SK-N-SH (cell line): ENCODE measurements at regions not wholly inside any gene's neighbourhood (a gene's known extent, or its start where the extent isn't known, plus 50 kb on each side); places are given as distances from the start of the nearest gene placed in this dataset.
A peak's percentile ranks its signal among the peaks of the same experiment; 100 is the strongest.

ENCODE experiments used
- CTCF ChIA-PET: fragments of 300-600, 350-600 bp; formaldehyde crosslinking; extraction: SDS; loops from one replicate; lab custom pipeline; 2021; lab: Yijun Ruan, JAX
- POLR2A ChIA-PET: fragments of 350-600 bp; sonication (Branson Sonifier 250); formaldehyde crosslinking; extraction: SDS; loops from one replicate; lab custom pipeline; 2020; ENCODE audit warnings: antibody characterized with exemption, inconsistent platforms; lab: Yijun Ruan, JAX
- DNase-seq: peaks from one replicate; pipeline ENCODE4 v3.0.0; 2012
- H2AFZ ChIP-seq: fragments of 200-600 bp; sonication (generic); 2 replicates; pipeline ENCODE4 v1.8.1; 2016; ENCODE audit warnings: antibody characterized with exemption, mild to moderate bottlenecking, low read depth
- H3F3A ChIP-seq: fragments of 200-600 bp; sonication (generic); replicated peaks from 2 replicates; pipeline ENCODE3; 2016; ENCODE audit warnings: antibody characterized with exemption, mild to moderate bottlenecking; ENCODE audit not compliant: insufficient read depth
- H3K27ac ChIP-seq, 2 experiments: fragments of 200-500 bp in 1 of 2; fragments of 200-600 bp in 1 of 2; sonication (Bioruptor generic) in 1 of 2; sonication (generic), shearing (Covaris generic) in 1 of 2; 2 replicates each; pipeline versions ENCODE4 v1.5.1 to v1.6.1; 2014 to 2016; ENCODE audit warnings: low read depth in 2 of 2, inconsistent platforms in 1 of 2, low read length in 1 of 2, mild to moderate bottlenecking in 1 of 2, mixed read lengths in 1 of 2
- H3K27me3 ChIP-seq: fragments of 200-600 bp; sonication (generic), shearing (Covaris generic); 2 replicates; pipeline ENCODE4 v1.6.1; 2016; ENCODE audit warnings: mixed run types; ENCODE audit not compliant: insufficient read depth
- H3K36me3 ChIP-seq, 2 experiments: fragments of 200-500 bp in 1 of 2; fragments of 200-600 bp in 1 of 2; sonication (Bioruptor generic) in 1 of 2; sonication (generic) in 1 of 2; replicated peaks in 1 of 2; 2 replicates each; pipeline versions ENCODE3 to v1.5.1; 2014 to 2016; ENCODE audit warnings: low read length in 1 of 2, mild to moderate bottlenecking in 1 of 2; ENCODE audit not compliant: insufficient read depth in 2 of 2, control insufficient read depth in 1 of 2
- H3K4me1 ChIP-seq, 2 experiments: fragments of 200-500 bp in 1 of 2; fragments of 200-600 bp in 1 of 2; sonication (Bioruptor generic) in 1 of 2; sonication (generic), shearing (Covaris generic) in 1 of 2; 2 replicates each; pipeline versions ENCODE4 v1.5.1 to v1.6.1; 2014 to 2016; ENCODE audit warnings: low read depth in 1 of 2, low read length in 1 of 2, mixed run types in 1 of 2; ENCODE audit not compliant: insufficient read depth in 2 of 2, control insufficient read depth in 1 of 2
- H3K4me2 ChIP-seq: fragments of 200-600 bp; sonication (generic), shearing (Covaris generic); 2 replicates; pipeline ENCODE4 v1.6.1; 2017; ENCODE audit warnings: mixed run types
- H3K4me3 ChIP-seq, 2 experiments: fragments of 200-500 bp in 1 of 2; fragments of 200-600 bp in 1 of 2; sonication (Bioruptor generic) in 1 of 2; sonication (generic), shearing (Covaris generic) in 1 of 2; 2 replicates each; pipeline versions ENCODE4 v1.5.1 to v1.8.1; 2014 to 2016; ENCODE audit warnings: low read depth in 2 of 2, inconsistent platforms in 1 of 2, low read length in 1 of 2, mild to moderate bottlenecking in 1 of 2, mixed read lengths in 1 of 2, moderate library complexity in 1 of 2
- H3K79me2 ChIP-seq: fragments of 200-600 bp; sonication (generic); 2 replicates; pipeline ENCODE4 v1.8.1; 2017; ENCODE audit warnings: mild to moderate bottlenecking; ENCODE audit not compliant: insufficient read depth
- H3K9ac ChIP-seq: fragments of 200-600 bp; sonication (generic); 2 replicates; pipeline ENCODE4 v1.6.1; 2017; ENCODE audit warnings: mixed run types
- H3K9me2 ChIP-seq: fragments of 200-600 bp; sonication (generic); 2 replicates; pipeline ENCODE4 v1.6.1; 2017; ENCODE audit warnings: mixed run types
- H3K9me3 ChIP-seq: fragments of 200-600 bp; sonication (generic); 2 replicates; pipeline ENCODE4 v1.6.1; 2017; ENCODE audit warnings: mixed run types, mild to moderate bottlenecking, moderate library complexity
- H4K20me1 ChIP-seq: fragments of 200-600 bp; sonication (generic); 2 replicates; pipeline ENCODE4 v1.6.1; 2017; ENCODE audit warnings: mild to moderate bottlenecking, mixed run types; ENCODE audit not compliant: insufficient read depth
- CTCF ChIP-seq: fragments of 200-600 bp; sonication (generic); IDR thresholded peaks from 2 replicates; pipeline ENCODE4 v1.6.1; 2017; ENCODE audit warnings: antibody characterized with exemption, mild to moderate bottlenecking, moderate library complexity
- EZH2phosphoT487 ChIP-seq: fragments of 200-600 bp; sonication (generic); IDR thresholded peaks from 2 replicates; pipeline ENCODE4 v1.6.1; 2017; ENCODE audit warnings: low read depth, mixed run types, mild to moderate bottlenecking, antibody characterized with exemption, moderate library complexity, borderline replicate concordance
- FOXJ3 ChIP-seq: sonication (generic); formaldehyde crosslinking; IDR thresholded peaks from 2 replicates; pipeline ENCODE4 v1.5.1; 2020; ENCODE audit warnings: mild to moderate bottlenecking, missing genetic modification reagents
- GATA2 ChIP-seq: sonication (generic); formaldehyde crosslinking; IDR thresholded peaks from 2 replicates; pipeline ENCODE4 v1.5.0; 2020; ENCODE audit warnings: mild to moderate bottlenecking, missing genetic modification reagents
- IRF3 ChIP-seq: fragments of 150-350 bp; IDR thresholded peaks from 2 replicates; pipeline ENCODE4 v1.6.1; 2016; ENCODE audit warnings: mild to moderate bottlenecking, low read depth, low read length
- MEF2A ChIP-seq: IDR thresholded peaks from 2 replicates; pipeline ENCODE4 v1.4.0; 2012; ENCODE audit warnings: low read depth, borderline replicate concordance
- PBX3 ChIP-seq: IDR thresholded peaks from 2 replicates; pipeline ENCODE4; 2012
- RAD21 ChIP-seq: IDR thresholded peaks from 2 replicates; pipeline ENCODE4 v1.6.1; 2012; ENCODE audit warnings: mild to moderate bottlenecking, low read length
- RCOR1 ChIP-seq: fragments of 150-350 bp; IDR thresholded peaks from 2 replicates; pipeline ENCODE4 v1.6.1; 2017; ENCODE audit warnings: antibody characterized with exemption, low read length
- REST ChIP-seq: IDR thresholded peaks from 2 replicates; pipeline ENCODE4 v1.6.1; 2012; ENCODE audit warnings: mild to moderate bottlenecking, low read depth, low read length, moderate library complexity
- RFX5 ChIP-seq: IDR thresholded peaks from 2 replicates; pipeline ENCODE4 v1.6.1; 2012; ENCODE audit warnings: mild to moderate bottlenecking, improper control_type of control experiment, low read length
- SMC3 ChIP-seq: IDR thresholded peaks from 2 replicates; pipeline ENCODE4 v1.6.1; 2012; ENCODE audit warnings: low read depth, low read length, improper control_type of control experiment
- TEAD4 ChIP-seq: IDR thresholded peaks from 2 replicates; pipeline ENCODE4 v1.4.0; 2012; ENCODE audit warnings: mild to moderate bottlenecking, borderline replicate concordance; ENCODE audit not compliant: insufficient read depth
- USF2 ChIP-seq: fragments of 150-350 bp; IDR thresholded peaks from 2 replicates; pipeline ENCODE4 v1.6.1; 2017; ENCODE audit warnings: antibody characterized with exemption, low read length, low read depth, borderline replicate concordance
- ZBTB33 ChIP-seq: IDR thresholded peaks from 2 replicates; pipeline ENCODE4 v1.4.0; 2012; ENCODE audit warnings: low read depth, borderline replicate concordance
- WGBS: methylation state at CpG from one replicate; pipeline ENCODE4 v1.1.6; 2017; ENCODE audit warnings: low lambda C conversion rate; 5-methylcytosine and 5-hydroxymethylcytosine counted together

GRCh38 chr4:180394730-180395129, 1848.5 kb upstream of the TENM3 start:
- 32% methylated on average over 3 of the region's 3 CpGs for WGBS
- Histone ChIP-seq H3K9me3 (no peaks in the 10 kb centered on the region), H3K36me3 (no peaks in the 10 kb centered on the region), H4K20me1 (no peaks in the 10 kb centered on the region), H3K9ac (no peak overlapping the region), H3F3A (no peaks in the 10 kb centered on the region), H2AFZ (peak overlapping the region; percentile 34; the same call in 1 of the 2 replicates), H3K4me2 (no peak overlapping the region), H3K27ac (no peak overlapping the region), H3K4me3 (no peak overlapping the region), H3K27me3 (no peaks in the 10 kb centered on the region; the same call in 1 of the 2 replicates), H3K9me2 (no peaks in the 10 kb centered on the region), H3K4me1 (no peaks in the 10 kb centered on the region; a peak in 1 of 4 replicates), H3K79me2 (no peaks in the 10 kb centered on the region)
- TF ChIP-seq USF2 (no peak), MEF2A (no peak), GATA2 (CRISPR knock-in tag) (no peak), SMC3 (no peak), RFX5 (no peak), RCOR1 (no peak), REST (no peak), TEAD4 (no peak), PBX3 (no peak), ZBTB33 (no peak), RAD21 (no peak), CTCF (no peak), FOXJ3 (no peak), EZH2phosphoT487 (no peak), IRF3 (no peak)
- POLR2A ChIA-PET: no interaction called here
- no peak for DNase-seq
- CTCF ChIA-PET: no interaction called here
